ENCODE measurements at regions not wholly inside any gene's neighbourhood (a gene's known extent, or its start where the extent isn't known, plus 50 kb on each side); places are given as distances from the start of the nearest gene placed in this dataset.

- H3K9me3 Mint-ChIP-seq: no peaks in the 10 kb centered on the region
- no peaks in the 10 kb centered on the region for H3K27me3 Mint-ChIP-seq
- DNase-seq: no peak
- H3K27ac Mint-ChIP-seq: no peak overlapping the region
- CTCF ChIA-PET: no interaction called here
- no peaks in the 10 kb centered on the region for H3K36me3 Mint-ChIP-seq
- H3K4me3 Mint-ChIP-seq: no peak overlapping the region
- no peaks in the 10 kb centered on the region for H3K4me1 Mint-ChIP-seq
These were observed 57.3 kb upstream of the RND3 start for GRCh38 chr2:150544731-150545130.

- H3K4me3 Mint-ChIP-seq: no peak overlapping the region
- no peak overlapping the region for H3K27ac Mint-ChIP-seq
- CTCF ChIA-PET: no interaction called here
- H3K27me3 Mint-ChIP-seq: no peaks in the 10 kb centered on the region
- no peaks in the 10 kb centered on the region for H3K4me1 Mint-ChIP-seq
- H3K36me3 Mint-ChIP-seq: no peaks in the 10 kb centered on the region
- H3K9me3 Mint-ChIP-seq: peaks cover 6% of the 10 kb centered on the region
- no peak for DNase-seq
These were observed 55.2 kb upstream of the RND3 start for GRCh38 chr2:150542692-150543091.

GRCh38 chr2:150542172-150542571, 54.7 kb upstream of the RND3 start:
- peaks cover 6% of the 10 kb centered on the region for H3K9me3 Mint-ChIP-seq
- no peaks in the 10 kb centered on the region for H3K36me3 Mint-ChIP-seq
- DNase-seq: no peak
- no peak overlapping the region for H3K27ac Mint-ChIP-seq
- CTCF ChIA-PET: no interaction called here
- no peak overlapping the region for H3K4me3 Mint-ChIP-seq
- H3K27me3 Mint-ChIP-seq: no peaks in the 10 kb centered on the region
- H3K4me1 Mint-ChIP-seq: no peaks in the 10 kb centered on the region

GRCh38 chr2:150538651-150539201, 51.3 kb upstream of the RND3 start:
- CTCF ChIA-PET: no interaction called here
- H3K4me3 Mint-ChIP-seq: no peak overlapping the region
- no peaks in the 10 kb centered on the region for H3K27me3 Mint-ChIP-seq

More at GRCh38 chr2:150538651-150539201, 51.3 kb upstream of the RND3 start:
- H3K27ac Mint-ChIP-seq: no peak overlapping the region
- peaks cover 8% of the 10 kb centered on the region for H3K9me3 Mint-ChIP-seq
- no peaks in the 10 kb centered on the region for H3K4me1 Mint-ChIP-seq
- DNase-seq: no peak
- no peaks in the 10 kb centered on the region for H3K36me3 Mint-ChIP-seq
